ENCODE measurements at regions not wholly inside any gene's neighbourhood (a gene's known extent, or its start where the extent isn't known, plus 50 kb on each side); places are given as distances from the start of the nearest gene placed in this dataset.

GRCh38 chr6:19736066-19736465, 101.1 kb upstream of the ID4 start:
- intact Hi-C loops (cut with DNase I, micrococcal nuclease): no loop called here
- ATAC-seq (ENCODE audit: poor library complexity) (no peak), DNase-seq (no peak)
- Mint-ChIP-seq H3K9me3 (peaks cover 5% of the 10 kb centered on the region), H3K27ac (no peak overlapping the region), H3K4me3 (no peak overlapping the region), H3K27me3 (no peaks in the 10 kb centered on the region), H3K36me3 (ENCODE audit: low read depth) (no peaks in the 10 kb centered on the region), H3K4me1 (ENCODE audit: low read depth) (no peaks in the 10 kb centered on the region)
- H3K4me3 ChIP-seq (ENCODE audit: low read length): no peak overlapping the region
- no peak overlapping the region for H3K27ac ChIP-seq (ENCODE audit: low read depth in 1 of 2, low read length in 2 of 2)
- no peaks in the 10 kb centered on the region for H3K36me3 ChIP-seq (ENCODE audit: insufficient read depth, low read length)
- H3K9me3 ChIP-seq (ENCODE audit: control insufficient read depth in 1 of 2, insufficient read depth in 1 of 2, low read length in 2 of 2): peaks cover 0 to 7% of the 10 kb centered on the region in 2 experiments
- no peaks in the 10 kb centered on the region for H3K4me1 ChIP-seq (ENCODE audit: insufficient read depth, low read length)
- no peak for TF ChIP-seq CTCF (IDR thresholded peaks at IDR 0.05)
- CTCF ChIA-PET: no interaction called here
- peaks cover 0 to 2% of the 10 kb centered on the region in 2 experiments for H3K27me3 ChIP-seq (ENCODE audit: control insufficient read depth in 1 of 2, insufficient read depth in 2 of 2, low read length in 2 of 2)
- POLR2A ChIA-PET: no interaction called here

- Histone ChIP-seq H3K27ac (ENCODE audit: low read depth in 1 of 2, low read length in 2 of 2) (no peak overlapping the region), H3K36me3 (ENCODE audit: insufficient read depth, low read length) (no peaks in the 10 kb centered on the region), H3K27me3 (ENCODE audit: control insufficient read depth in 1 of 2, insufficient read depth in 2 of 2, low read length in 2 of 2) (peaks cover 0 to 2% of the 10 kb centered on the region in 2 experiments), H3K4me1 (ENCODE audit: insufficient read depth, low read length) (no peaks in the 10 kb centered on the region), H3K4me3 (ENCODE audit: low read length) (no peak overlapping the region), H3K9me3 (ENCODE audit: control insufficient read depth in 1 of 2, insufficient read depth in 1 of 2, low read length in 2 of 2) (peaks cover 0 to 7% of the 10 kb centered on the region in 2 experiments)
- Mint-ChIP-seq H3K27me3 (no peaks in the 10 kb centered on the region), H3K9me3 (peaks cover 8% of the 10 kb centered on the region), H3K27ac (no peak overlapping the region), H3K36me3 (ENCODE audit: low read depth) (no peaks in the 10 kb centered on the region), H3K4me3 (no peak overlapping the region), H3K4me1 (ENCODE audit: low read depth) (no peaks in the 10 kb centered on the region)
- intact Hi-C loops (cut with DNase I, micrococcal nuclease): no loop called here
- DNase-seq (no peak), ATAC-seq (ENCODE audit: poor library complexity) (no peak)
- ChIA-PET CTCF (no interaction called here), POLR2A (no interaction called here)
- TF ChIP-seq CTCF (IDR thresholded peaks at IDR 0.05): no peak
Observed at GRCh38 chr6:19738010-19738409, 99.2 kb upstream of the ID4 start.

- Mint-ChIP-seq H3K27me3 (no peaks in the 10 kb centered on the region), H3K36me3 (ENCODE audit: low read depth) (no peaks in the 10 kb centered on the region), H3K4me1 (ENCODE audit: low read depth) (no peaks in the 10 kb centered on the region), H3K9me3 (no peaks in the 10 kb centered on the region), H3K27ac (no peak overlapping the region), H3K4me3 (no peak overlapping the region)
- ChIA-PET POLR2A (no interaction called here), CTCF (no interaction called here)
- no peak for ATAC-seq (ENCODE audit: poor library complexity)
- Histone ChIP-seq H3K4me1 (ENCODE audit: insufficient read depth, low read length) (no peaks in the 10 kb centered on the region), H3K27ac (ENCODE audit: low read depth in 1 of 2, low read length in 2 of 2) (no peak overlapping the region), H3K4me3 (ENCODE audit: low read length) (no peak overlapping the region), H3K36me3 (ENCODE audit: insufficient read depth, low read length) (no peaks in the 10 kb centered on the region), H3K9me3 (ENCODE audit: control insufficient read depth in 1 of 2, insufficient read depth in 1 of 2, low read length in 2 of 2) (peaks cover 0 to 4% of the 10 kb centered on the region in 2 experiments), H3K27me3 (ENCODE audit: control insufficient read depth in 1 of 2, insufficient read depth in 2 of 2, low read length in 2 of 2) (no peaks in the 10 kb centered on the region)
- no peak for TF ChIP-seq CTCF (IDR thresholded peaks at IDR 0.05)
- no peak for DNase-seq
- intact Hi-C loops (cut with DNase I, micrococcal nuclease): no loop called here
Observed at GRCh38 chr6:19749722-19750121, 87.4 kb upstream of the ID4 start.

Data from CD4-positive, alpha-beta T cell (primary cell).